GM23248 (cell line): ENCODE measurements at regions not wholly inside any gene's neighbourhood (a gene's known extent, or its start where the extent isn't known, plus 50 kb on each side); places are given as distances from the start of the nearest gene placed in this dataset.

Source experiments
- EZH2 ChIP-seq: fragments of 200-600 bp; sonication (generic); IDR thresholded peaks from 2 replicates; pipeline ENCODE4 v1.6.1; 2018; ENCODE audit warnings: antibody characterized with exemption, mild to moderate bottlenecking; ENCODE audit not compliant: insufficient read depth, poor library complexity, severe bottlenecking
- EZH2phosphoT487 ChIP-seq: fragments of 200-600 bp; sonication (generic); IDR thresholded peaks from 2 replicates; pipeline ENCODE4 v1.6.1; 2018; ENCODE audit warnings: antibody characterized with exemption, moderate library complexity, mild to moderate bottlenecking, low read depth; ENCODE audit not compliant: insufficient read depth

DNA sequence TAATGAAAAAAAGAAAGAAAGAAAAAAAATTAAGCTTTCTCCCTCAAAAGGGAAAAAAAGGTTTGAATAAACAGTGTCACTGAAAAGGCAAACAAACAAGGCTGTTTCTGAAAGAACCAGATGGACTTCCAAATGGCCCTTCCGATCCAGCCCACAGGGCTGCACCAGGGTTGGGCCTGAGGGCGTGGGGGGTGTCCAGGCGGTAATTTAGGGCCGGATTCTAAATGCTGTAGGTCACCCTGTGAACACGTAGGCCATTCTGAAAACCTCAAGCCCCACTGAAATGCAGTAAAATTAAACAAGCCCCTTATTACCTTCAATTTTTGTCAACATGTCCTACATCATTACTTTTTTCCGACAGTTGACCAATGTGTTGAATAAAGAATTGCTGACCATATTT is 132.1 kb downstream of the HSD17B3 start:
- TF ChIP-seq EZH2phosphoT487 (no peak), EZH2 (no peak)
